NB4 (cell line): ENCODE measurements at regions not wholly inside any gene's neighbourhood (a gene's known extent, or its start where the extent isn't known, plus 50 kb on each side); places are given as distances from the start of the nearest gene placed in this dataset.

ENCODE experiments used
- CTCF ChIP-seq: IDR thresholded peaks from one replicate; pipeline ENCODE4 v1.5.1; 2012; ENCODE audit warnings: low read depth, low read length
- MAX ChIP-seq: IDR thresholded peaks from 2 replicates; pipeline ENCODE4 v1.6.1; 2011; ENCODE audit warnings: low read depth, low read length
- MYC ChIP-seq: IDR thresholded peaks from 2 replicates; pipeline ENCODE4 v1.6.1; 2011; ENCODE audit warnings: low read depth, low read length
- POLR2A ChIP-seq: IDR thresholded peaks from 2 replicates; pipeline ENCODE4 v1.6.1; 2011; ENCODE audit warnings: mild to moderate bottlenecking; ENCODE audit not compliant: insufficient read length; ENCODE audit errors: extremely low read depth

DNA sequence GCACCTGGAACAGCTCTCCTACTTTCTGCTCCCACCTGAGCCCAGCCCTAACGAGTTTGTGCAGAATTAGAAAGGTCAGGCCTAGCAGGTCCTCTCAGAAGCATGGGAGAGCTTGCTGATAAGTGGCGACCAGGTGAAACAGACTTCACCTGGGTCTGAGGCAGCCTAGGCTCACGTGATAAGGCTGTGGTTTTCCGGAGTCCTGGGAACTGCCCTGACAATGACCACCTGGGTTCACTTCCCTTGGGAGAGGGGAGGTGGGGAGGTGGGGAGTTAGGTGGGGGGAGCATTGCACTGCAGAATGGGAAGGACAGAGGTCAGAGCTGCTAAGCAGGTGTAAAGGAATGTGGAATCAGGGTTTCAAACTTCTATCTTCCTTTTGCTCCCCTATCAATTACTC lies 152.9 kb upstream of the MAP1B start:
- TF ChIP-seq POLR2A (no peak), MAX (no peak), CTCF (no peak), MYC (no peak)
